Hepatocyte (in vitro differentiated cells): ENCODE measurements at regions not wholly inside any gene's neighbourhood (a gene's known extent, or its start where the extent isn't known, plus 50 kb on each side); places are given as distances from the start of the nearest gene placed in this dataset.

Source experiments
- EZH2 ChIP-seq: fragments of 200-600 bp; sonication (generic); IDR thresholded peaks from 2 replicates; pipeline ENCODE4 v1.6.1; 2016; ENCODE audit warnings: antibody characterized with exemption, mild to moderate bottlenecking, borderline replicate concordance
- EZH2phosphoT487 ChIP-seq: fragments of 200-600 bp; sonication (generic); IDR thresholded peaks from one replicate; pipeline ENCODE4 v1.6.1; 2018; ENCODE audit warnings: antibody characterized with exemption, mild to moderate bottlenecking, low read depth, moderate library complexity; ENCODE audit not compliant: unreplicated experiment, severe bottlenecking
- TF ChIP-seq, protein P1 (sequence below): fragments of 200-600 bp; sonication (generic); IDR thresholded peaks from 2 replicates; pipeline ENCODE4 v1.5.1; 2016; ENCODE audit warnings: antibody characterized with exemption, mild to moderate bottlenecking; ENCODE audit not compliant: poor library complexity

DNA sequence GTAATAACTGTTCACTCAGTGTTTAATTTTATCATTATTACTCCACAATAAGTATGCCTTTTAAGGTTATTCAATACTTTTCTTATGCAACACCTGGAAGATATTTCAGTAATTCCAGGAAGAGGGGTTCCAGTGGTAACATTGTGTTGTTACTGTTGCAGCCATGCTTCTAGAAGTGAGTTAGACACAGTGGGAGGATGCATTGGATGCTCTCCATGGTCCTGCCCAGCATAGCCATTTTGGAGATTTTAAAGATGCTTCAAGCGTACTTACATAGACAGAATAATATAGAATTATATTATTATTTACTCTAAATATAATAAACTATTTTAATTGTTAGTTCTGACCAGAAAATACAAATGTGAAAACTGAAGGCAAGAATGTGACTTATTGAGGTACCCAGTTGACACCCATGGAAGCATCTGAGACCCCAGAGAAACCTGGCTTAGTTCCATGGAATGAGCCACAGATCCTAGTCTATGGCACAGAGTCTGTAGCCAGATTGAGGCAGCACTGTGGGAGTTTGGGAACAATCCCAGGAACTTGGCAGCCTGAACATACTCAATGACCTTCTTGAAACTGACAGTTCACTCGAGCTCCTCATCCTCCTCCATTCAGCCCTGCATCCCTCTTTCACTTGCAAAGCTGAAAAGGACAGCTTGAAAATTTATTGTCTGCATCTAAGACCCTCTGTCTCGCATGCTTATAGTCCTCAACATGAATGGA lies 190.1 kb upstream of the HS3ST4 start:
- TF ChIP-seq EZH2phosphoT487 (no peak), EZH2 (no peak)
- TF ChIP-seq, protein P1, sequence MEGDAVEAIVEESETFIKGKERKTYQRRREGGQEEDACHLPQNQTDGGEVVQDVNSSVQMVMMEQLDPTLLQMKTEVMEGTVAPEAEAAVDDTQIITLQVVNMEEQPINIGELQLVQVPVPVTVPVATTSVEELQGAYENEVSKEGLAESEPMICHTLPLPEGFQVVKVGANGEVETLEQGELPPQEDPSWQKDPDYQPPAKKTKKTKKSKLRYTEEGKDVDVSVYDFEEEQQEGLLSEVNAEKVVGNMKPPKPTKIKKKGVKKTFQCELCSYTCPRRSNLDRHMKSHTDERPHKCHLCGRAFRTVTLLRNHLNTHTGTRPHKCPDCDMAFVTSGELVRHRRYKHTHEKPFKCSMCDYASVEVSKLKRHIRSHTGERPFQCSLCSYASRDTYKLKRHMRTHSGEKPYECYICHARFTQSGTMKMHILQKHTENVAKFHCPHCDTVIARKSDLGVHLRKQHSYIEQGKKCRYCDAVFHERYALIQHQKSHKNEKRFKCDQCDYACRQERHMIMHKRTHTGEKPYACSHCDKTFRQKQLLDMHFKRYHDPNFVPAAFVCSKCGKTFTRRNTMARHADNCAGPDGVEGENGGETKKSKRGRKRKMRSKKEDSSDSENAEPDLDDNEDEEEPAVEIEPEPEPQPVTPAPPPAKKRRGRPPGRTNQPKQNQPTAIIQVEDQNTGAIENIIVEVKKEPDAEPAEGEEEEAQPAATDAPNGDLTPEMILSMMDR = no peak
